Esophagus muscularis mucosa (tissue), 4 donors: ENCODE measurements at regions not wholly inside any gene's neighbourhood (a gene's known extent, or its start where the extent isn't known, plus 50 kb on each side); places are given as distances from the start of the nearest gene placed in this dataset.
"Not testable (repeated sequence)": the region's sequence is repeated elsewhere in the genome, so short reads cannot be mapped to it uniquely, and the experiment has no call there.

Experiments used
- DNase-seq: peaks from one replicate; pipeline ENCODE4 v3.0.0-alpha.2; 2017; ENCODE audit errors: extremely low spot score
- H3K27ac ChIP-seq, 4 donors: fragments of 200-600 bp; sonication (generic); replicated peaks in 1 of 4; 1 replicate in 3 of 4; 2 replicates in 1 of 4; pipeline ENCODE4 v1.5.1; 2016 to 2019; ENCODE audit warnings: mild to moderate bottlenecking in 1 of 4
- H3K27me3 ChIP-seq, 4 donors: fragments of 200-600 bp; sonication (generic); one replicate each; pipeline versions ENCODE4 v1.5.1 to v1.6.0; 2016 to 2019
- H3K36me3 ChIP-seq, 4 donors: fragments of 200-600 bp; sonication (generic); one replicate each; pipeline ENCODE4 v1.5.1; 2016 to 2019
- H3K4me1 ChIP-seq, 4 donors: fragments of 200-600 bp; sonication (generic); one replicate each; pipeline ENCODE4 v1.5.1; 2016 to 2019
- H3K4me3 ChIP-seq, 4 donors: fragments of 200-600 bp; sonication (generic); 1 replicate in 2 of 4; 2 replicates in 2 of 4; pipeline ENCODE4 v1.5.1; 2016 to 2019; ENCODE audit warnings: mild to moderate bottlenecking in 4 of 4, moderate library complexity in 1 of 4
- H3K9me3 ChIP-seq, 4 donors: fragments of 200-600 bp; sonication (generic); 1 replicate in 3 of 4; 2 replicates in 1 of 4; pipeline ENCODE4 v1.5.1; 2016 to 2019
- EP300 ChIP-seq: sonication (generic); formaldehyde crosslinking; IDR thresholded peaks from one replicate; pipeline ENCODE4 v1.6.1; 2017; ENCODE audit warnings: antibody characterized with exemption
- POLR2A ChIP-seq: fragments of 450-650 bp; IDR thresholded peaks from one replicate; pipeline ENCODE4 v1.6.1; 2017; ENCODE audit warnings: antibody characterized with exemption, moderate library complexity, mild to moderate bottlenecking, low read depth
- POLR2AphosphoS5 ChIP-seq, 2 donors: sonication (generic); formaldehyde crosslinking; IDR thresholded peaks; one replicate each; pipeline ENCODE4 v1.6.1; 2017; ENCODE audit warnings: antibody characterized with exemption in 2 of 2
- WGBS: methylation state at CpG from one replicate; pipeline ENCODE4 v1.1.5; 2018; 5-methylcytosine and 5-hydroxymethylcytosine counted together
- intact Hi-C: fragments of 100-400 bp; cut with DNase I; formaldehyde crosslinking; loops from one replicate; pipeline ENCODE4 v1.15.1; 2023
- TF ChIP-seq, protein P1 (sequence below), 3 experiments: fragments of 200-600 bp in 2 of 3; fragments of 450-650 bp in 1 of 3; sonication (generic) in 2 of 3; IDR thresholded peaks; one replicate each; pipeline ENCODE4 v1.5.1; 2017 to 2019; ENCODE audit warnings: antibody characterized with exemption in 3 of 3, mild to moderate bottlenecking in 2 of 3, moderate library complexity in 1 of 3

GRCh38 chr19:30263830-30264381, 108.3 kb upstream of the ZNF536 start:
- peaks cover 0 to 3% (median 0%) of the 10 kb centered on the region in 4 donors for H3K4me1 ChIP-seq
- TF ChIP-seq POLR2AphosphoS5 (IDR thresholded peaks at IDR 0.05) (no peak), EP300 (no peak), POLR2A (no peak)
- TF ChIP-seq, protein P1, sequence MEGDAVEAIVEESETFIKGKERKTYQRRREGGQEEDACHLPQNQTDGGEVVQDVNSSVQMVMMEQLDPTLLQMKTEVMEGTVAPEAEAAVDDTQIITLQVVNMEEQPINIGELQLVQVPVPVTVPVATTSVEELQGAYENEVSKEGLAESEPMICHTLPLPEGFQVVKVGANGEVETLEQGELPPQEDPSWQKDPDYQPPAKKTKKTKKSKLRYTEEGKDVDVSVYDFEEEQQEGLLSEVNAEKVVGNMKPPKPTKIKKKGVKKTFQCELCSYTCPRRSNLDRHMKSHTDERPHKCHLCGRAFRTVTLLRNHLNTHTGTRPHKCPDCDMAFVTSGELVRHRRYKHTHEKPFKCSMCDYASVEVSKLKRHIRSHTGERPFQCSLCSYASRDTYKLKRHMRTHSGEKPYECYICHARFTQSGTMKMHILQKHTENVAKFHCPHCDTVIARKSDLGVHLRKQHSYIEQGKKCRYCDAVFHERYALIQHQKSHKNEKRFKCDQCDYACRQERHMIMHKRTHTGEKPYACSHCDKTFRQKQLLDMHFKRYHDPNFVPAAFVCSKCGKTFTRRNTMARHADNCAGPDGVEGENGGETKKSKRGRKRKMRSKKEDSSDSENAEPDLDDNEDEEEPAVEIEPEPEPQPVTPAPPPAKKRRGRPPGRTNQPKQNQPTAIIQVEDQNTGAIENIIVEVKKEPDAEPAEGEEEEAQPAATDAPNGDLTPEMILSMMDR (IDR thresholded peaks at IDR 0.05) = no peak
- DNase-seq = no peak
- no peak overlapping the region for H3K4me3 ChIP-seq
- H3K36me3 ChIP-seq = no peaks in the 10 kb centered on the region
- peaks cover 0 to 87% (median 0%) of the 10 kb centered on the region in 4 donors for H3K27me3 ChIP-seq
- 32% methylated on average over 6 of the region's 6 CpGs for WGBS
- H3K9me3 ChIP-seq = no peaks in the 10 kb centered on the region
- intact Hi-C loops = no loop called here
- H3K27ac ChIP-seq = no peak overlapping the region

DNA sequence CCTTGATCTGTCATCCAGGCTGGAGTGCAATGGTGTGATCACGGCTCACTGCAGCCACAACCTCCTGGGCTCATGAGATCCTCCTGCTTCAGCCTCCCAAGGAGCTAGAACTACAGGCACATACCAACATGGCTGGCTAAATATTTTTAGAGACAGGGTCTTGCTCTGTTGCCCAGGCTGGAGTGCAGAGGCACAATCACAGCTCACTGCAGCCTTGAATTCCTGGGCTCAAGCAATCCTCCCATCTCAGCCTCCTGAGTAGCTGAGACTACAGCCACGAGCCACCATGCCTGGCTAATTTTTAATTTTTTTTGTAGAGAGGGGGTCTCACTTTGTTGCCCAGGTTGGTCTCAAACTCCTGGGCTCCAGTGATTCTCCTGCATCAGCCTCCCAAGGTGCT, 106.3 kb upstream of the ZNF536 start:
- H3K27ac ChIP-seq, intact Hi-C loops, DNase-seq, H3K4me1 ChIP-seq, H3K9me3 ChIP-seq, H3K36me3 ChIP-seq, H3K4me3 ChIP-seq: not testable (repeated sequence)
- 83% methylated on average over 2 of the region's 2 CpGs for WGBS
- H3K27me3 ChIP-seq = peaks cover 0 to 78% (median 0%) of the 10 kb centered on the region in 4 donors

- Histone ChIP-seq H3K27ac (no peak overlapping the region), H3K4me3 (no peak overlapping the region), H3K4me1 (peaks cover 0 to 3% (median 0%) of the 10 kb centered on the region in 4 donors), H3K9me3 (no peaks in the 10 kb centered on the region), H3K36me3 (no peaks in the 10 kb centered on the region), H3K27me3 (peaks cover 0 to 77% (median 0%) of the 10 kb centered on the region in 4 donors)
- TF ChIP-seq POLR2AphosphoS5 (IDR thresholded peaks at IDR 0.05) = no peak
- no peak for TF ChIP-seq EP300
- TF ChIP-seq, protein P1 (IDR thresholded peaks at IDR 0.05) = no peak
- TF ChIP-seq POLR2A = no peak
- no peak for DNase-seq
- intact Hi-C loops = no loop called here
- WGBS = 77% methylated on average over 6 of the region's 6 CpGs
These were observed 105.5 kb upstream of the ZNF536 start for GRCh38 chr19:30266687-30267086.

DNA sequence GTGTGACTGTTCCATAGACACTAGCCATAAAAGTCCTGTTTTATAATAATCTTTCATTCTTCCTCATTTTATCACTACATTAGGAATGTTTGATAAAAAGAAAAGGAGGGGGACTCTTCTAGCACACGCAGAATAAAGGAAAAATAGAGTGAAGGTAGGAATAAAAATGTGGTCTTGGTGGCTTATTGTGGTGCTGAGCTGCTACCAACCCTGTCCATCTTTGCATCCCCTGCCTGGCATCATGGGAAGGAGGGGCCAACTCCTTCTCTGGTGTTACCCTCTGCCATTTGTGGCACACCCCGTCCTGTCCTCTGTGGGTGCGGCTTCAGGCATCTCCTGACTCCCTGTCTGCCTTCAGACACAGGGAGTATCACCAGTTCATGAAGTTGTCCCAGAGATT, 104.9 kb upstream of the ZNF536 start:
- H3K9me3 ChIP-seq = peaks cover 0 to 3% (median 0%) of the 10 kb centered on the region in 4 donors
- H3K27me3 ChIP-seq = peaks cover 0 to 74% (median 0%) of the 10 kb centered on the region in 4 donors
- DNase-seq = no peak
- no peak overlapping the region for H3K27ac ChIP-seq
- TF ChIP-seq POLR2A (no peak), EP300 (no peak), POLR2AphosphoS5 (IDR thresholded peaks at IDR 0.05) (no peak)
- TF ChIP-seq, protein P1 (IDR thresholded peaks at IDR 0.05) = no peak
- 69% methylated on average over 3 of the region's 3 CpGs for WGBS
- H3K4me1 ChIP-seq = peaks cover 0 to 3% (median 0%) of the 10 kb centered on the region in 4 donors
- intact Hi-C loops = no loop called here
- H3K4me3 ChIP-seq = no peak overlapping the region
- H3K36me3 ChIP-seq = no peaks in the 10 kb centered on the region

- Histone ChIP-seq H3K36me3 (no peaks in the 10 kb centered on the region), H3K4me1 (peaks cover 0 to under 1% (median 0%) of the 10 kb centered on the region in 4 donors), H3K27ac (no peak overlapping the region), H3K9me3 (peaks cover 0 to 16% (median 11%) of the 10 kb centered on the region in 4 donors), H3K4me3 (no peak overlapping the region), H3K27me3 (peaks cover 0 to 67% (median 0%) of the 10 kb centered on the region in 4 donors)
- intact Hi-C loops = no loop called here
- TF ChIP-seq POLR2AphosphoS5 (IDR thresholded peaks at IDR 0.05) (no peak), POLR2A (no peak), EP300 (no peak)
- TF ChIP-seq, protein P1 (IDR thresholded peaks at IDR 0.05) = no peak
- WGBS = 70% methylated on average over 9 of the region's 9 CpGs
- no peak for DNase-seq
These were observed 103.6 kb upstream of the ZNF536 start for GRCh38 chr19:30268601-30269000.
